ENCODE measurements at regions not wholly inside any gene's neighbourhood (a gene's known extent, or its start where the extent isn't known, plus 50 kb on each side); places are given as distances from the start of the nearest gene placed in this dataset.

GRCh38 chrX:43479070-43479469 lies 177.0 kb upstream of the MAOA start:
- TF ChIP-seq EZH2 (optimal IDR thresholded peaks at IDR 0.05; ENCODE audit: low read depth, low read length): no peak
- no peak for TF ChIP-seq CTCF (IDR thresholded peaks at IDR 0.05; ENCODE audit: low read length)
